LNCaP clone FGC (cell line): ENCODE measurements at regions not wholly inside any gene's neighbourhood (a gene's known extent, or its start where the extent isn't known, plus 50 kb on each side); places are given as distances from the start of the nearest gene placed in this dataset.

Source experiments
- DNase-seq: peaks from one replicate; pipeline ENCODE4 v3.0.0-alpha.2; 2011; ENCODE audit warnings: low read depth
- H3K4me3 ChIP-seq: 2 replicates; pipeline ENCODE4 v1.5.1; 2011; ENCODE audit warnings: mild to moderate bottlenecking, low read depth, low read length, control low read depth
- TF ChIP-seq, protein P1 (sequence below): IDR thresholded peaks from 2 replicates; pipeline ENCODE4 v1.5.1; 2012; ENCODE audit warnings: mild to moderate bottlenecking; ENCODE audit not compliant: control insufficient read depth, insufficient read depth; ENCODE audit errors: extremely low read depth

DNA sequence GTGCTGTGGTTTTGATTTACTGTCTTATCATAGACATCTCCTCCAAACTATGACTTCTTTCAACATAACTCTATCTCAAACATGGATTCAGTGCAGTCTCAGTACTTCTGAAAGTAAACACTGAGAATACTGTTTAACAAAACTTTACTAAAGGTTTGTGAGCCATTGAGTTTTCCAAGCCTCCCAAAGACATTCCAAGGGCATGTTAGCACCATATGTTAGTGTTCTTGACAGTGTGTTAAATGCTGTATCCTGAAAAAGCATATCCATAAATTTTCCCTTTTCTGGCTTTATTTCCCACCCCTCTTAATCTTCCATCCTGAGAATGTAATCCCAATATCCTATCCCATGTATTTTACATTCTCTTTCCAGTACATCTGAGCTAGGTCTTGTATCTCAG is 446.8 kb upstream of the CXADR start:
- H3K4me3 ChIP-seq, result no peak overlapping the region
- DNase-seq, result no peak
- TF ChIP-seq, protein P1, sequence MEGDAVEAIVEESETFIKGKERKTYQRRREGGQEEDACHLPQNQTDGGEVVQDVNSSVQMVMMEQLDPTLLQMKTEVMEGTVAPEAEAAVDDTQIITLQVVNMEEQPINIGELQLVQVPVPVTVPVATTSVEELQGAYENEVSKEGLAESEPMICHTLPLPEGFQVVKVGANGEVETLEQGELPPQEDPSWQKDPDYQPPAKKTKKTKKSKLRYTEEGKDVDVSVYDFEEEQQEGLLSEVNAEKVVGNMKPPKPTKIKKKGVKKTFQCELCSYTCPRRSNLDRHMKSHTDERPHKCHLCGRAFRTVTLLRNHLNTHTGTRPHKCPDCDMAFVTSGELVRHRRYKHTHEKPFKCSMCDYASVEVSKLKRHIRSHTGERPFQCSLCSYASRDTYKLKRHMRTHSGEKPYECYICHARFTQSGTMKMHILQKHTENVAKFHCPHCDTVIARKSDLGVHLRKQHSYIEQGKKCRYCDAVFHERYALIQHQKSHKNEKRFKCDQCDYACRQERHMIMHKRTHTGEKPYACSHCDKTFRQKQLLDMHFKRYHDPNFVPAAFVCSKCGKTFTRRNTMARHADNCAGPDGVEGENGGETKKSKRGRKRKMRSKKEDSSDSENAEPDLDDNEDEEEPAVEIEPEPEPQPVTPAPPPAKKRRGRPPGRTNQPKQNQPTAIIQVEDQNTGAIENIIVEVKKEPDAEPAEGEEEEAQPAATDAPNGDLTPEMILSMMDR, result no peak

DNA sequence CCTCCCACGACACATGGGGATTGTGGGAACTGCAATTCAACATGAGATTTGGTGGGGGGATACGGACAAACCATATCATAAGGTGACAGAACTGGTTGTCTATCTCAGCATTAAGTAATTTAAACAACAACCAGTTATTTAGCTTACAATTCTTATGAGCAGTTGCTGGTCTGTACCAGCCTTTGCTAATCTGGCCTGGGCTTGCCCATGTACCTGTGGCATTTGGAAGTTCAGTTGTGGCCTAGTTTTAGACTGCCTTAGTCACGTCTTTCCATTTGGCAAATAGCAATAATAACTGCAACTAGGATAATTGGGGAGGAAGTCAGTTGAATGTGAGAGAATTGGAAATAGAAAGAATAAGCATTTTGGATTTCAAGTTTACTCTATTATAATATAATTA is 441.8 kb upstream of the CXADR start:
- TF ChIP-seq, protein P1, result no peak
- no peak for DNase-seq
- no peak overlapping the region for H3K4me3 ChIP-seq

DNA sequence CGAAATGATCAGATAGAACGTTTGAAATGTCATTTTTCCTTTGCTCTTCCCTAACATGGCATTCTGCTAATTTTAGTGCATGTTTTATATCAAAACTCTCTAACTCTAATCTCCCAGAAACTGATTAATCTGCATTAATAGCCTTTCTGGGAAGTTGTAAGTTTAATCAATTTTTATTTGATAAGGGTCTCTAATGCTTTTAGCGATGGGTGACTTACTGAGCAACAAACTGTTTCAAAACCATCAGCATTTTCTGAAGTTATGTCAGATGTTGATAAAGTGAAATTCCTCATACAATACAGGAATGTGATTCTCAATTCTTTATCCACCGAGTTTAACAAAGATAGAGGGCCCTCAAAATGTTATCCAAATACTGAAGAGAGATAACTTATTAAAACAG is 431.6 kb upstream of the CXADR start:
- no peak for DNase-seq
- no peak overlapping the region for H3K4me3 ChIP-seq
- TF ChIP-seq, protein P1, result no peak

DNA sequence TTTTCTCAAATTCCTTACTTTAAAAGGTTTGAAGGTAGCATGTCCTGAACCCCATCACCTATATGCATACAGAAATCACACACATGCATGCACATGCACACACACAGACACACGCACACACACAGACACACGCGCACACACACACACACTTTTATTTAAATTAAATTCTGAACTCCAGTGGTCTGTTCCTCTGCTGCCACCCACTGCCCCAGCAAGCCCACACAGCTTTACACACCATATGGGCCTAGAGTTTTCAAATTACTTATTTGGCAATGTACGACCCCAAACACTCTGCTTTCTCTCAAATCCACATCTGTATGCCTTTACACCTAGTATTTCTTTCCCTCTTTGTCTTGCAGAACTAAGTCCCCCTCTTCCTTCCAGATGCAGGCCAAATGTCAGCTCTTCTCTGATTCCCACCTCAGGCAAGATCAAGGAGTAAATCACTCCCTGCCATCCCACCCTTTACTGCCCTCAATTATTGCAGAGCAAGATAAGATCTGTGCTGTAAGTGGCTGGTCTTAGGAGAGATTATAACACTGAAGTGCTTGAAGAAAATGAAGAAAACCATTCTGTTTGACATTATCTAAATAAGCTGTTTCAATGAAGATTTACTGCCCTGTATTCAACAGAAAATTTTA is 429.9 kb upstream of the CXADR start:
- TF ChIP-seq, protein P1, result no peak
- no peak overlapping the region for H3K4me3 ChIP-seq
- no peak for DNase-seq

DNA sequence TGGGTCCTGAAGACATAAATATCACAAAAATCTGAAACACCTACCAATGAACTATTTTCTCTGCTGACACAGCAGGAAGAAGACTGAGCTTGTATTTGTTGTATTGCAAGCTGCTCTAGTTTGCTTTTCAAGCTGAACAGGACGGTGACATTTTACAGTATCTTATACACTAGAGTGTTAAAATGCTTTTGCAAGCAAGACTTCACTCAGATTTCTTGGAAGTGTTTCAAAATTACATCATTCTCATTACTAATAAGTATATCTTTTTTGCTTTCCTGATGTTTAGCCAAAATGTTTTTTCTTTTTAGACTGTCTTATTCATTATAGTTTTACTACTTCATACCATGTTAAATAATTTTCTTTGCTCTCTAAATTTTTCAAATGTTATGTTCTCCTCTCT is 427.1 kb upstream of the CXADR start:
- H3K4me3 ChIP-seq, result no peak overlapping the region
- DNase-seq, result peak; percentile 19
- TF ChIP-seq, protein P1, result no peak

DNA sequence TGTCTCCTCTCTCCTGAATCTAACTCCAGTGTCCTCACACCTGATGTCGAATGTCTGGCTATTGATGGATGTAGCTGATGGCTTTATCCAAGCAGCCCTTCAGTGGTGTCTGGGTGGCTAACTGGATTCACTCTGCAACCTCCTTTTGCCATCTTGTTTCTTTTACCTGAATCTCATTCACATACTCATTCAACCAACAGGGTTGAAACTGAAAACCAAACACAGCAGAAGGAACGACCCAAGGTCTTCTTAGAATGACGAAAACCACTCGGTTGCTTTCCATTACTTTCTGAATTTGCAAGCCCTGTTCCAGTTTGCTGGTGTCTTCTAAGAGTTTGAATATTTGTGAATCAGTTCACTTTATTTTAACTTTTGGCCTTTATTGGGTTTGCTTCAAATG is 424.3 kb upstream of the CXADR start:
- TF ChIP-seq, protein P1, result no peak
- H3K4me3 ChIP-seq, result no peak overlapping the region
- DNase-seq, result no peak

DNA sequence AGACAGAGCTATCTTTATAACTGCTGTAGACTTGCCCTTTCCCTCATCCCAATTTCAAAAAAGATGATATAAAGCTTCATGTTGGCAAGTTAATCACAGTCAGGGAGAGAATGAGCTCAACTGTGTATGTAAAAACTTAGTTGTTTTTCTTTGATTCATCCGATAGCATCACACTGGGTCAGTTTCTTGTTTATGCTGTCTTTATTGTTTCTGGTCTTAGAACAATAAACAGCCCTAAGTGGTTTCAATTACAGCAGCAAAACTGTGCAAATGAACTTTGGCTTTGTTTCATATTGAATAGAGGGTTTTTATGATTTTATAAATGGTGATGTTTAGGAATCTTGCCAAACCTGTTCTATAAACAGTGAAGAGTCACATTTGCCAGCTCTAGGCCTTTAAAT is 423.8 kb upstream of the CXADR start:
- TF ChIP-seq, protein P1, result no peak
- DNase-seq, result peak; percentile 80

More for the DNA sequence above, 423.8 kb upstream of the CXADR start:
- no peak overlapping the region for H3K4me3 ChIP-seq
